ENCODE measurements at regions not wholly inside any gene's neighbourhood (a gene's known extent, or its start where the extent isn't known, plus 50 kb on each side); places are given as distances from the start of the nearest gene placed in this dataset.

GRCh38 chr5:14971873-14972272, 100.3 kb upstream of the ANKH start:
- Histone ChIP-seq H2AFZ (ENCODE audit: low read length) (no peak overlapping the region), H3K27ac (ENCODE audit: insufficient read depth, low read length) (no peak overlapping the region), H3K9me3 (ENCODE audit: control insufficient read depth, insufficient read depth, low read depth, low read length) (no peaks in the 10 kb centered on the region), H3K4me3 (replicated peaks in 1 of 4; ENCODE audit: control extremely low read depth in 1 of 4, insufficient read depth in 1 of 4, low read depth in 3 of 4, low read length in 4 of 4) (no peak overlapping the region), H3K4me1 (ENCODE audit: control insufficient read depth, extremely low read depth, insufficient read depth, low read length) (no peaks in the 10 kb centered on the region), H3K27me3 (ENCODE audit: control insufficient read depth, insufficient read depth, low read length) (peaks cover 5% of the 10 kb centered on the region), H3K79me2 (ENCODE audit: control insufficient read depth, insufficient read depth, low read length) (no peaks in the 10 kb centered on the region), H3K4me2 (ENCODE audit: extremely low read depth, insufficient read depth, low read length) (no peak overlapping the region), H3K36me3 (ENCODE audit: control insufficient read depth, insufficient read depth, low read length) (no peaks in the 10 kb centered on the region), H4K20me1 (ENCODE audit: control insufficient read depth, extremely low read depth, insufficient read depth, low read length) (no peaks in the 10 kb centered on the region), H3K9ac (ENCODE audit: insufficient read depth, low read length) (no peak overlapping the region)
- TF ChIP-seq EZH2 (IDR thresholded peaks at IDR 0.05; ENCODE audit: low read length, missing control alignments) (no peak), CTCF (conservative IDR thresholded peaks at IDR 0.05 in 1 of 2, IDR thresholded peaks at IDR 0.05 in 1 of 2; ENCODE audit: low read depth in 1 of 2, low read length in 2 of 2) (no peak)
- no peak for DNase-seq (ENCODE audit: low read depth in 2 of 2)

- H3K9me3 ChIP-seq (ENCODE audit: control insufficient read depth, insufficient read depth, low read depth, low read length) = no peaks in the 10 kb centered on the region
- H3K79me2 ChIP-seq (ENCODE audit: control insufficient read depth, insufficient read depth, low read length) = no peaks in the 10 kb centered on the region
- H3K4me1 ChIP-seq (ENCODE audit: control insufficient read depth, extremely low read depth, insufficient read depth, low read length) = no peaks in the 10 kb centered on the region
- no peaks in the 10 kb centered on the region for H3K36me3 ChIP-seq (ENCODE audit: control insufficient read depth, insufficient read depth, low read length)
- H3K27me3 ChIP-seq (ENCODE audit: control insufficient read depth, insufficient read depth, low read length) = peaks cover 7% of the 10 kb centered on the region
- no peak overlapping the region for H3K4me3 ChIP-seq (replicated peaks in 1 of 4; ENCODE audit: control extremely low read depth in 1 of 4, insufficient read depth in 1 of 4, low read depth in 3 of 4, low read length in 4 of 4)
- no peak overlapping the region for H3K27ac ChIP-seq (ENCODE audit: insufficient read depth, low read length)
- TF ChIP-seq EZH2 (IDR thresholded peaks at IDR 0.05; ENCODE audit: low read length, missing control alignments) (no peak), CTCF (conservative IDR thresholded peaks at IDR 0.05 in 1 of 2, IDR thresholded peaks at IDR 0.05 in 1 of 2; ENCODE audit: low read depth in 1 of 2, low read length in 2 of 2) (no peak)
- DNase-seq (ENCODE audit: low read depth in 2 of 2) = no peak
- H3K4me2 ChIP-seq (ENCODE audit: extremely low read depth, insufficient read depth, low read length) = no peak overlapping the region
- H3K9ac ChIP-seq (ENCODE audit: insufficient read depth, low read length) = no peak overlapping the region
- H4K20me1 ChIP-seq (ENCODE audit: control insufficient read depth, extremely low read depth, insufficient read depth, low read length) = no peaks in the 10 kb centered on the region
- no peak overlapping the region for H2AFZ ChIP-seq (ENCODE audit: low read length)
These were observed 97.2 kb upstream of the ANKH start for GRCh38 chr5:14968796-14969195.

GRCh38 chr5:14967166-14967565, 95.6 kb upstream of the ANKH start:
- no peaks in the 10 kb centered on the region for H3K4me1 ChIP-seq (ENCODE audit: control insufficient read depth, extremely low read depth, insufficient read depth, low read length)
- H3K27me3 ChIP-seq (ENCODE audit: control insufficient read depth, insufficient read depth, low read length) = peaks cover 12% of the 10 kb centered on the region
- H3K36me3 ChIP-seq (ENCODE audit: control insufficient read depth, insufficient read depth, low read length) = no peaks in the 10 kb centered on the region
- H3K4me2 ChIP-seq (ENCODE audit: extremely low read depth, insufficient read depth, low read length) = no peak overlapping the region
- H3K9ac ChIP-seq (ENCODE audit: insufficient read depth, low read length) = no peak overlapping the region
- no peak overlapping the region for H3K4me3 ChIP-seq (replicated peaks in 1 of 4; ENCODE audit: control extremely low read depth in 1 of 4, insufficient read depth in 1 of 4, low read depth in 3 of 4, low read length in 4 of 4)
- no peaks in the 10 kb centered on the region for H3K79me2 ChIP-seq (ENCODE audit: control insufficient read depth, insufficient read depth, low read length)
- no peaks in the 10 kb centered on the region for H3K9me3 ChIP-seq (ENCODE audit: control insufficient read depth, insufficient read depth, low read depth, low read length)
- TF ChIP-seq CTCF (conservative IDR thresholded peaks at IDR 0.05 in 1 of 2, IDR thresholded peaks at IDR 0.05 in 1 of 2; ENCODE audit: low read depth in 1 of 2, low read length in 2 of 2) (no peak), EZH2 (IDR thresholded peaks at IDR 0.05; ENCODE audit: low read length, missing control alignments) (no peak)
- H4K20me1 ChIP-seq (ENCODE audit: control insufficient read depth, extremely low read depth, insufficient read depth, low read length) = no peaks in the 10 kb centered on the region
- no peak for DNase-seq (ENCODE audit: low read depth in 2 of 2)
- H2AFZ ChIP-seq (ENCODE audit: low read length) = no peak overlapping the region
- H3K27ac ChIP-seq (ENCODE audit: insufficient read depth, low read length) = no peak overlapping the region
